PFSK-1 (cell line): ENCODE measurements at regions not wholly inside any gene's neighbourhood (a gene's known extent, or its start where the extent isn't known, plus 50 kb on each side); places are given as distances from the start of the nearest gene placed in this dataset.

Experiments used
- FOXP2 ChIP-seq: optimal IDR thresholded peaks from 2 replicates; pipeline ENCODE3; 2011; ENCODE audit warnings: borderline replicate concordance, control low read depth, inconsistent platforms; ENCODE audit not compliant: insufficient read depth; ENCODE audit errors: extremely low read length, extremely low read depth
- POLR2AphosphoS5 ChIP-seq: IDR thresholded peaks from 2 replicates; pipeline ENCODE4 v1.6.1; 2012; ENCODE audit warnings: low read depth, mild to moderate bottlenecking, control low read depth, low read length, moderate library complexity
- REST ChIP-seq, 2 experiments: IDR thresholded peaks; 2 replicates each; pipeline versions ENCODE4 v1.6.1 to v1.8.0; 2011 to 2012; ENCODE audit warnings: low read depth in 2 of 2, low read length in 2 of 2, control low read depth in 1 of 2, inconsistent platforms in 1 of 2, mild to moderate bottlenecking in 1 of 2, moderate library complexity in 1 of 2; ENCODE audit not compliant: insufficient read depth in 1 of 2
- SIN3A ChIP-seq: IDR thresholded peaks from 2 replicates; pipeline ENCODE4 v1.6.1; 2012; ENCODE audit warnings: mild to moderate bottlenecking, low read length, moderate library complexity, borderline replicate concordance; ENCODE audit not compliant: insufficient read depth
- TAF1 ChIP-seq: IDR thresholded peaks from 2 replicates; pipeline ENCODE4 v1.6.1; 2012; ENCODE audit warnings: low read length, control low read depth, borderline replicate concordance; ENCODE audit not compliant: insufficient read depth

- TF ChIP-seq SIN3A (no peak), REST (IDR thresholded peaks at IDR 0.05; ENCODE audit: insufficient read depth in 1 of 2, low read depth in 2 of 2, low read length in 2 of 2) (no peak), TAF1 (no peak), POLR2AphosphoS5 (no peak)
Measured at GRCh38 chr7:22875470-22875869, 52.8 kb upstream of the TOMM7 start.

GRCh38 chr7:22874904-22875303, 52.3 kb upstream of the TOMM7 start:
- no peak for TF ChIP-seq POLR2AphosphoS5
- no peak for TF ChIP-seq FOXP2
- TF ChIP-seq REST (IDR thresholded peaks at IDR 0.05; ENCODE audit: insufficient read depth in 1 of 2, low read depth in 2 of 2, low read length in 2 of 2) = no peak
- TF ChIP-seq TAF1 = no peak
- no peak for TF ChIP-seq SIN3A
